ENCODE measurements at regions not wholly inside any gene's neighbourhood (a gene's known extent, or its start where the extent isn't known, plus 50 kb on each side); places are given as distances from the start of the nearest gene placed in this dataset.

DNA sequence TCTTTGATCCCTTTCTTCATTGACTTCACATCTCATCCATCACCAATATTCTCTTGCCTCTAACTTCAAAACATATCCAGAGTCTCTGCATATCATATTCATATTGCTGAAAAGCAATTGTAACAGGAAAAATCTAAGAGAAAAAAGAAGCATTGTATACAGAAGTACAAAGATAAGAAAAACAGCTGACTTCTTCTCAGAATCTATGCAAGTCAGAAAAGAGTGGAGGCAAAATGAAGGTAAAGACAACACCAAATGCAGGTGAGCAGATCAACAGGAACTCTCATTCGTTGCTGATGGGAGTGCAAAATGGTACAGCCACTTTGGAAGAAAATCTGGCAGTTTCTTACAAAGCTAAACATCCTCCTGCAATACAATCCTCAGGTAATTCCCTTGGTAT lies 155.6 kb downstream of the PHF2 start:
- TF ChIP-seq CREB1 (IDR thresholded peaks at IDR 0.05): no peak
- no peak for TF ChIP-seq CREB1 (CRISPR knock-in tag; IDR thresholded peaks at IDR 0.05)
- TF ChIP-seq, protein P1, sequence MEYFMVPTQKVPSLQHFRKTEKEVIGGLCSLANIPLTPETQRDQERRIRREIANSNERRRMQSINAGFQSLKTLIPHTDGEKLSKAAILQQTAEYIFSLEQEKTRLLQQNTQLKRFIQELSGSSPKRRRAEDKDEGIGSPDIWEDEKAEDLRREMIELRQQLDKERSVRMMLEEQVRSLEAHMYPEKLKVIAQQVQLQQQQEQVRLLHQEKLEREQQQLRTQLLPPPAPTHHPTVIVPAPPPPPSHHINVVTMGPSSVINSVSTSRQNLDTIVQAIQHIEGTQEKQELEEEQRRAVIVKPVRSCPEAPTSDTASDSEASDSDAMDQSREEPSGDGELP (CRISPR knock-in tag; IDR thresholded peaks at IDR 0.05; ENCODE audit: borderline replicate concordance): no peak
- TF ChIP-seq POLR2A (conservative IDR thresholded peaks at IDR 0.05): no peak
- no peak for TF ChIP-seq RAD21 (CRISPR knock-in tag; conservative IDR thresholded peaks at IDR 0.05 in 1 of 2, IDR thresholded peaks at IDR 0.05 in 1 of 2)
- TF ChIP-seq, protein P2, sequence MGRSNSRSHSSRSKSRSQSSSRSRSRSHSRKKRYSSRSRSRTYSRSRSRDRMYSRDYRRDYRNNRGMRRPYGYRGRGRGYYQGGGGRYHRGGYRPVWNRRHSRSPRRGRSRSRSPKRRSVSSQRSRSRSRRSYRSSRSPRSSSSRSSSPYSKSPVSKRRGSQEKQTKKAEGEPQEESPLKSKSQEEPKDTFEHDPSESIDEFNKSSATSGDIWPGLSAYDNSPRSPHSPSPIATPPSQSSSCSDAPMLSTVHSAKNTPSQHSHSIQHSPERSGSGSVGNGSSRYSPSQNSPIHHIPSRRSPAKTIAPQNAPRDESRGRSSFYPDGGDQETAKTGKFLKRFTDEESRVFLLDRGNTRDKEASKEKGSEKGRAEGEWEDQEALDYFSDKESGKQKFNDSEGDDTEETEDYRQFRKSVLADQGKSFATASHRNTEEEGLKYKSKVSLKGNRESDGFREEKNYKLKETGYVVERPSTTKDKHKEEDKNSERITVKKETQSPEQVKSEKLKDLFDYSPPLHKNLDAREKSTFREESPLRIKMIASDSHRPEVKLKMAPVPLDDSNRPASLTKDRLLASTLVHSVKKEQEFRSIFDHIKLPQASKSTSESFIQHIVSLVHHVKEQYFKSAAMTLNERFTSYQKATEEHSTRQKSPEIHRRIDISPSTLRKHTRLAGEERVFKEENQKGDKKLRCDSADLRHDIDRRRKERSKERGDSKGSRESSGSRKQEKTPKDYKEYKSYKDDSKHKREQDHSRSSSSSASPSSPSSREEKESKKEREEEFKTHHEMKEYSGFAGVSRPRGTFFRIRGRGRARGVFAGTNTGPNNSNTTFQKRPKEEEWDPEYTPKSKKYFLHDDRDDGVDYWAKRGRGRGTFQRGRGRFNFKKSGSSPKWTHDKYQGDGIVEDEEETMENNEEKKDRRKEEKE (IDR thresholded peaks at IDR 0.05; ENCODE audit: borderline replicate concordance in 1 of 2, control insufficient read depth in 1 of 2, low read depth in 2 of 2, low read length in 1 of 2): no peak
- TF ChIP-seq, protein P3, sequence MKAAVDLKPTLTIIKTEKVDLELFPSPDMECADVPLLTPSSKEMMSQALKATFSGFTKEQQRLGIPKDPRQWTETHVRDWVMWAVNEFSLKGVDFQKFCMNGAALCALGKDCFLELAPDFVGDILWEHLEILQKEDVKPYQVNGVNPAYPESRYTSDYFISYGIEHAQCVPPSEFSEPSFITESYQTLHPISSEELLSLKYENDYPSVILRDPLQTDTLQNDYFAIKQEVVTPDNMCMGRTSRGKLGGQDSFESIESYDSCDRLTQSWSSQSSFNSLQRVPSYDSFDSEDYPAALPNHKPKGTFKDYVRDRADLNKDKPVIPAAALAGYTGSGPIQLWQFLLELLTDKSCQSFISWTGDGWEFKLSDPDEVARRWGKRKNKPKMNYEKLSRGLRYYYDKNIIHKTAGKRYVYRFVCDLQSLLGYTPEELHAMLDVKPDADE (conservative IDR thresholded peaks at IDR 0.05; ENCODE audit: control insufficient read depth, low read depth, low read length): no peak
